Ovary (tissue), 3 donors: ENCODE measurements at regions not wholly inside any gene's neighbourhood (a gene's known extent, or its start where the extent isn't known, plus 50 kb on each side); places are given as distances from the start of the nearest gene placed in this dataset.
"Not testable (repeated sequence)": the region's sequence is repeated elsewhere in the genome, so short reads cannot be mapped to it uniquely, and the experiment has no call there.

Source experiments
- CTCF ChIP-seq, 3 donors: fragments of 450-650 bp in 2 of 3; fragments of 200-600 bp in 1 of 3; IDR thresholded peaks; one replicate each; pipeline versions ENCODE4 v1.5.1 to v1.8.0; 2016 to 2022; ENCODE audit warnings: antibody characterized with exemption in 3 of 3, mild to moderate bottlenecking in 1 of 3
- POLR2A ChIP-seq: fragments of 450-650 bp; IDR thresholded peaks from one replicate; pipeline ENCODE4 v1.6.1; 2017; ENCODE audit warnings: antibody characterized with exemption, mild to moderate bottlenecking, moderate library complexity
- donor health status: DM: no; HTN: no; CAD: no.

GRCh38 chr1:227493863-227494551, 69.3 kb upstream of the ZNF678 start:
- not testable (repeated sequence) for TF ChIP-seq POLR2A; CTCF (IDR thresholded peaks at IDR 0.05)
